ENCODE measurements at regions not wholly inside any gene's neighbourhood (a gene's known extent, or its start where the extent isn't known, plus 50 kb on each side); places are given as distances from the start of the nearest gene placed in this dataset.

GRCh38 chr2:128394007-128394730 is 75.5 kb upstream of the HS6ST1 start:
- no peaks in the 10 kb centered on the region for H3K79me2 ChIP-seq (ENCODE audit: insufficient read depth, low read length)
- no peak overlapping the region for H3K27ac ChIP-seq (ENCODE audit: extremely low read length, insufficient read depth, low read length)
- ChIA-PET CTCF (ENCODE audit: low intra/inter-chr PET ratio, low total read pairs) (no interaction called here), POLR2A (no interaction called here)
- no peak for ATAC-seq
- H2AFZ ChIP-seq (ENCODE audit: low read length): no peak overlapping the region
- H3K4me1 ChIP-seq (ENCODE audit: insufficient read depth, low read length): peaks cover 22% of the 10 kb centered on the region
- H3K9ac ChIP-seq (ENCODE audit: insufficient read depth, low read depth, low read length): no peak overlapping the region
- no peak for DNase-seq (ENCODE audit: low spot score)
- BruUV-seq (replicated peaks): no TSS peak
- 52% methylated on average over 11 of the region's 11 CpGs for WGBS (ENCODE audit: low lambda C conversion rate)
- H3K9me3 ChIP-seq (ENCODE audit: low read length): no peaks in the 10 kb centered on the region
- TF ChIP-seq MAFF (IDR thresholded peaks at IDR 0.05; ENCODE audit: low read depth, low read length) (peak; percentile 95), MAFK (conservative IDR thresholded peaks at IDR 0.05 in 1 of 2, IDR thresholded peaks at IDR 0.05 in 1 of 2; ENCODE audit: low read length in 2 of 2) (peak; percentile 96 to 97), MAX (IDR thresholded peaks at IDR 0.05) (no peak)
- no peak for FAIRE-seq
- H3K27me3 ChIP-seq (ENCODE audit: control insufficient read depth in 1 of 2, insufficient read depth in 2 of 2, low read length in 2 of 2): peaks cover 0 to 1% of the 10 kb centered on the region in 2 experiments; a peak in 1 of 5 replicates
- H3K4me3 ChIP-seq (replicated peaks in 1 of 3; ENCODE audit: insufficient read depth in 1 of 3, low read depth in 2 of 3, low read length in 3 of 3): no peak overlapping the region
- intact Hi-C loops (cut with micrococcal nuclease; ENCODE audit: unreplicated experiment): no loop called here
- in situ Hi-C loops (cut with HindIII; ENCODE audit: extremely low pct_ligation_motif_present, low pct_unique_long_range_greater_than_20kb): no loop called here
- no peak overlapping the region for H3K4me2 ChIP-seq (ENCODE audit: low read depth, low read length)
- H4K20me1 ChIP-seq (ENCODE audit: insufficient read depth, low read length): no peaks in the 10 kb centered on the region
- no peaks in the 10 kb centered on the region for H3K36me3 ChIP-seq (replicated peaks in 1 of 2; ENCODE audit: control insufficient read depth in 1 of 2, insufficient read depth in 2 of 2, low read length in 2 of 2)

GRCh38 chr2:128395196-128395595 is 76.5 kb upstream of the HS6ST1 start:
- 52% methylated on average over 10 of the region's 10 CpGs for WGBS (ENCODE audit: low lambda C conversion rate)
- ChIA-PET CTCF (ENCODE audit: low intra/inter-chr PET ratio, low total read pairs) (no interaction called here), POLR2A (no interaction called here)
- no peaks in the 10 kb centered on the region for H3K9me3 ChIP-seq (ENCODE audit: low read length)
- no peaks in the 10 kb centered on the region for H3K79me2 ChIP-seq (ENCODE audit: insufficient read depth, low read length)
- intact Hi-C loops (cut with micrococcal nuclease; ENCODE audit: unreplicated experiment) (no loop called here), in situ Hi-C loops (cut with HindIII; ENCODE audit: extremely low pct_ligation_motif_present, low pct_unique_long_range_greater_than_20kb) (no loop called here)
- TF ChIP-seq ZNF362 (CRISPR knock-in tag; IDR thresholded peaks at IDR 0.05; ENCODE audit: borderline replicate concordance) (peak; percentile 28; the same call in 1 of the 2 replicates), HNRNPUL1 (IDR thresholded peaks at IDR 0.05; ENCODE audit: low read depth, low read length) (no peak), PHF21A (CRISPR knock-in tag; IDR thresholded peaks at IDR 0.05) (no peak)
- BruUV-seq (replicated peaks): no TSS peak
- peaks cover 0 to 1% of the 10 kb centered on the region in 2 experiments; a peak in 1 of 5 replicates for H3K27me3 ChIP-seq (ENCODE audit: control insufficient read depth in 1 of 2, insufficient read depth in 2 of 2, low read length in 2 of 2)
- no peak overlapping the region for H2AFZ ChIP-seq (ENCODE audit: low read length)
- no peak overlapping the region for H3K4me2 ChIP-seq (ENCODE audit: low read depth, low read length)
- no peak overlapping the region for H3K4me3 ChIP-seq (replicated peaks in 1 of 3; ENCODE audit: insufficient read depth in 1 of 3, low read depth in 2 of 3, low read length in 3 of 3)
- DNase-seq (ENCODE audit: low spot score) (no peak), ATAC-seq (peak; percentile 39; the same call in 2 of the 3 replicates), FAIRE-seq (no peak)
- no peaks in the 10 kb centered on the region for H4K20me1 ChIP-seq (ENCODE audit: insufficient read depth, low read length)
- H3K4me1 ChIP-seq (ENCODE audit: insufficient read depth, low read length): peaks cover 30% of the 10 kb centered on the region
- H3K27ac ChIP-seq (ENCODE audit: extremely low read length, insufficient read depth, low read length): no peak overlapping the region
- H3K36me3 ChIP-seq (replicated peaks in 1 of 2; ENCODE audit: control insufficient read depth in 1 of 2, insufficient read depth in 2 of 2, low read length in 2 of 2): no peaks in the 10 kb centered on the region
- H3K9ac ChIP-seq (ENCODE audit: insufficient read depth, low read depth, low read length): no peak overlapping the region
